ENCODE measurements at regions not wholly inside any gene's neighbourhood (a gene's known extent, or its start where the extent isn't known, plus 50 kb on each side); places are given as distances from the start of the nearest gene placed in this dataset.
A peak's percentile ranks its signal among the peaks of the same experiment; 100 is the strongest.

DNA sequence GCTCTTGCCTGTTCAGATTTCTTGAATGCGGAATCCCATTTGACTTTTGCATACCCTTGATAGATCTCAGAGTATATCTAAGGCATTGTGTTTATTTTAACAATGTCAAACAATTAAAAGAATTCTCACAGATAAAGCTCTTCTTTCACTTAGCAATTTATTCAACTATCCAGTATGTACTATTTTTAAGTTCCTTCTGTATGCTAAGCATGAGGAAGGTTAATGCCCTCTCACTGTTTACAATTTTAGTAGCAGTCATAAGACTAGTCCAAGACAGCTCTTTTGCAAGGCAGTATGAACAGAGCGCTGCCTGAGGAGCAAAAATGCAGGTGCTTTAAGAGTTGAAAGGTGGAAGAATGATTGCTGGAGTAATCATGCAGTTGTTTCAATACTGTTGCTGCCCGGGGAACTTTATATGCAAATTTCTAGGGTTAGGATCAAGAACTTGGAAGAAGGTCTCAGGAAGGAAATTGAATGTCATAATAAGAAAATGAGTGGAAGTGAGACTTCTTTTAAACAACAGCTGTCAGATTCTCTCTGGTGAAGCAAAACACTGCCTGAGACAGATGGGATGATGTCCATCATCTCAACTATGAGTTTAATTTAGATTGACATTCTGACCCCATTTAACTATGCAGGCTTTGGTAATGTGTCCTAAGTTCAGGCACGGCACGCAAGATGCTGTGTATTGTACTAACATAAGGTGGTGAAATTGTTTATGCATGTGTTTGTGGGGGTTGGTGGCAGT lies 1303.5 kb upstream of the CITED2 start:
- Histone ChIP-seq H3K27me3 (replicated peaks in 1 of 2; ENCODE audit: control insufficient read depth in 2 of 2, extremely low read depth in 1 of 2, insufficient read depth in 2 of 2, low read length in 1 of 2) (no peaks in the 10 kb centered on the region), H3K9me3 (no peaks in the 10 kb centered on the region), H3K4me1 (ENCODE audit: control insufficient read depth in 1 of 2, extremely low read depth in 1 of 2, insufficient read depth in 2 of 2, low read length in 2 of 2) (no peaks in the 10 kb centered on the region), H3K27ac (ENCODE audit: low read length) (no peak overlapping the region), H3K36me3 (ENCODE audit: control insufficient read depth in 2 of 2, extremely low read depth in 1 of 2, insufficient read depth in 1 of 2, low read length in 1 of 2) (no peaks in the 10 kb centered on the region), H3K4me3 (ENCODE audit: control insufficient read depth in 1 of 2, extremely low read depth in 1 of 2, low read length in 1 of 2) (no peak overlapping the region)
- H3K36me3 Mint-ChIP-seq = no peaks in the 10 kb centered on the region
- ATAC-seq (replicated peaks in 1 of 4) (no peak), DNase-seq (no peak)
- WGBS (ENCODE audit: insufficient coverage) = 80% methylated on average over 2 of the region's 5 CpGs
- no peaks in the 10 kb centered on the region for H3K4me1 Mint-ChIP-seq
- ChIA-PET CTCF (interaction anchor here in 1 of 2 donors (0.5 kb wide), 1 partner anchor 352 kb away, joined by 3 read pairs; no protein-coding TSS in a partner anchor), POLR2A (no interaction called here)
- H3K9me3 Mint-ChIP-seq = peaks cover 0 to 3% (median 0%) of the 10 kb centered on the region in 3 donors
- no peak overlapping the region for H3K4me3 Mint-ChIP-seq
- peaks cover 0 to 5% of the 10 kb centered on the region in 2 donors for H3K27me3 Mint-ChIP-seq
- H3K27ac Mint-ChIP-seq = no peak overlapping the region

DNA sequence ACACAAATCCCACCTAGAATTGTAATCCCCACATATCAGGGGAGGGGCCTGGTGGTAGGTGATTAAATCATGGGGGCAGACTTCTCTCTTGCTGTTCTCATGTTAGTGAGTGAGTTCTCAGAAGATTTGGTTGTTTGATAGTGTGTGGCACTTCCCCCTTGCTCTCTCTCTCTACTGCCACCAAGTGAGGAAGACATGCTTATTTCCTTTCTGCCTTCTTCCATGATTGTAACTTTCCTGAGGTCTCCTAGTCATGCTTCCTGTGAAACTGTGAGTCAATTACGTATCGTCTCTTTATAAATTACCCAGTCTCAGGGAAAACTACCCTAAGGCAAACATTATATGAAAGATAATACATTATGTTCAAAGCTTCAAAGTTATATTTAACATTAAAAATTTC lies 1297.5 kb upstream of the CITED2 start:
- ATAC-seq (replicated peaks in 1 of 4) (no peak), DNase-seq (peak in 1 of 35 experiments; percentile 3)
- Mint-ChIP-seq H3K9me3 (no peaks in the 10 kb centered on the region), H3K4me1 (no peaks in the 10 kb centered on the region), H3K4me3 (no peak overlapping the region), H3K27ac (no peak overlapping the region), H3K36me3 (no peaks in the 10 kb centered on the region), H3K27me3 (no peaks in the 10 kb centered on the region)
- H3K36me3 ChIP-seq (ENCODE audit: control insufficient read depth in 2 of 2, extremely low read depth in 1 of 2, insufficient read depth in 1 of 2, low read length in 1 of 2) = no peaks in the 10 kb centered on the region
- no peaks in the 10 kb centered on the region for H3K9me3 ChIP-seq
- no peaks in the 10 kb centered on the region for H3K27me3 ChIP-seq (replicated peaks in 1 of 2; ENCODE audit: control insufficient read depth in 2 of 2, extremely low read depth in 1 of 2, insufficient read depth in 2 of 2, low read length in 1 of 2)
- no peaks in the 10 kb centered on the region for H3K4me1 ChIP-seq (ENCODE audit: control insufficient read depth in 1 of 2, extremely low read depth in 1 of 2, insufficient read depth in 2 of 2, low read length in 2 of 2)
- no peak overlapping the region for H3K27ac ChIP-seq (ENCODE audit: low read length)
- H3K4me3 ChIP-seq (ENCODE audit: control insufficient read depth in 1 of 2, extremely low read depth in 1 of 2, low read length in 1 of 2) = no peak overlapping the region
- WGBS (ENCODE audit: insufficient coverage) = no CpG with 5 or more reads among the region's 2 CpGs
- POLR2A ChIA-PET = no interaction called here
- CTCF ChIA-PET = no interaction called here

DNA sequence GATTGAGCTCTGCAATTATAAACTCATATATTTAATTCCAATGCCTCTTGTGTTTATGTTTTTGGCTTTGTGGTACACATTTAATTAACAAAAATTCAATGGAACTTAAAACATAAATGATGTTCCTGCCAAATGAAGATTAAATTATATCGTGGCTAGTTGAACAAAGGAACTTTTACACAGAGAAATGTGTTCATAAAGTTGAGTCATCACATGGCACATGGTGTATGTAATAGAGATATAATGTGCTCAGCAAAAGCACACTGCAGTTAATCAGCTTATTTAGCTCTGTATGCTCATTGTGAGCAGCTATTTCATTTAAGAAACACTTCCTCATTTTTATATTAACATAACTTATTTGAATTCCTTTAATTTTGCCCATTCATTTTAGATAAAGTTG lies 1295.6 kb upstream of the CITED2 start:
- H3K36me3 Mint-ChIP-seq = no peaks in the 10 kb centered on the region
- no peak for DNase-seq
- Histone ChIP-seq H3K4me3 (ENCODE audit: control insufficient read depth in 1 of 2, extremely low read depth in 1 of 2, low read length in 1 of 2) (no peak overlapping the region), H3K4me1 (ENCODE audit: control insufficient read depth in 1 of 2, extremely low read depth in 1 of 2, insufficient read depth in 2 of 2, low read length in 2 of 2) (no peaks in the 10 kb centered on the region), H3K27me3 (replicated peaks in 1 of 2; ENCODE audit: control insufficient read depth in 2 of 2, extremely low read depth in 1 of 2, insufficient read depth in 2 of 2, low read length in 1 of 2) (no peaks in the 10 kb centered on the region), H3K36me3 (ENCODE audit: control insufficient read depth in 2 of 2, extremely low read depth in 1 of 2, insufficient read depth in 1 of 2, low read length in 1 of 2) (no peaks in the 10 kb centered on the region), H3K9me3 (no peaks in the 10 kb centered on the region), H3K27ac (ENCODE audit: low read length) (no peak overlapping the region)
- ATAC-seq (replicated peaks in 1 of 4) = no peak
- H3K9me3 Mint-ChIP-seq = no peaks in the 10 kb centered on the region
- no peaks in the 10 kb centered on the region for H3K27me3 Mint-ChIP-seq
- no peak overlapping the region for H3K4me3 Mint-ChIP-seq
- H3K4me1 Mint-ChIP-seq = no peaks in the 10 kb centered on the region
- POLR2A ChIA-PET = no interaction called here
- CTCF ChIA-PET = no interaction called here
- no CpG with 5 or more reads among the region's 1 CpG for WGBS (ENCODE audit: insufficient coverage)
- no peak overlapping the region for H3K27ac Mint-ChIP-seq

DNA sequence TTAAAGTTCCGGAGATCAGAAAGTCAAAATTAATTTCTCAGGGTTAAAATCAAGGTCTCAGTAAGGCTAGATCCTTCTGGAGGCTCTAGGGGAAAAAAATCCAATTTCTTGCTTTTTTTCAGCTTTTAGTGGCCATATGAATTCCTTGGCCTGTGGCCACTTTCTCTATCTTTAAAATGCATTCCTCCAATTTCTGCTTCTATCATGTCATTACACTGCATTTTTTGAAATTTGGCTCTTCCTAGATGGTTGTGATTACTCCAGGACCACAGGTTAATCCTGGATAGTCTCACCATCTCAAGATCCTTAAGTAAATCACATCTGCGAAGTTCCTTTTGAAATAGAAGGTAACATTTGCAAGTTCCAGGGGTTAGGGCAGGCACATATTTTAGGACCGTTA lies 1294.9 kb upstream of the CITED2 start:
- Histone ChIP-seq H3K27me3 (replicated peaks in 1 of 2; ENCODE audit: control insufficient read depth in 2 of 2, extremely low read depth in 1 of 2, insufficient read depth in 2 of 2, low read length in 1 of 2) (no peaks in the 10 kb centered on the region), H3K27ac (ENCODE audit: low read length) (no peak overlapping the region), H3K4me3 (ENCODE audit: control insufficient read depth in 1 of 2, extremely low read depth in 1 of 2, low read length in 1 of 2) (no peak overlapping the region), H3K36me3 (ENCODE audit: control insufficient read depth in 2 of 2, extremely low read depth in 1 of 2, insufficient read depth in 1 of 2, low read length in 1 of 2) (no peaks in the 10 kb centered on the region), H3K4me1 (ENCODE audit: control insufficient read depth in 1 of 2, extremely low read depth in 1 of 2, insufficient read depth in 2 of 2, low read length in 2 of 2) (no peaks in the 10 kb centered on the region), H3K9me3 (no peaks in the 10 kb centered on the region)
- no peaks in the 10 kb centered on the region for H3K4me1 Mint-ChIP-seq
- ChIA-PET CTCF (no interaction called here), POLR2A (no interaction called here)
- ATAC-seq (replicated peaks in 1 of 4) = no peak
- no CpG with 5 or more reads among the region's 3 CpGs for WGBS (ENCODE audit: insufficient coverage)
- H3K27ac Mint-ChIP-seq = no peak overlapping the region
- H3K27me3 Mint-ChIP-seq = no peaks in the 10 kb centered on the region
- no peak for DNase-seq
- no peaks in the 10 kb centered on the region for H3K36me3 Mint-ChIP-seq
- no peak overlapping the region for H3K4me3 Mint-ChIP-seq
- H3K9me3 Mint-ChIP-seq = no peaks in the 10 kb centered on the region

DNA sequence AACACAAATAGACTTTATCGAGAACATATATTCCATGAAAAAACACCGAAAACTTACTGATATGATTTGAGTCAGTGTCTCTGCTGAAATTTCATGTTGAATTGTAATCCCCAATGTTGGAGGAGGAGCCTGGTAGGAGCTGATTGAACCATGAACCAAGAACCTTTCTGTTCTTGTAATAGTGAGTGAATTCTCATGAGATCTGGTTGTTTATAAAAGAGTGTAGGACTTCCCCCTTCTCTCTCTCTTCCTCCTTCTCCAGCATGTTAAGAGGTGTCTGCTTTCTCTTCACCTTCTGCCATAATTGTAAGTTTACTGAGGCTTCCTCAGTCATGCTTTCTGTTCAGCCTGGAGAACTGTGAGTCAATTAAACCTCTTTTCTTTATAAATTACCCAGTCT lies 1289.3 kb upstream of the CITED2 start:
- no peaks in the 10 kb centered on the region for H3K4me1 ChIP-seq (ENCODE audit: control insufficient read depth in 1 of 2, extremely low read depth in 1 of 2, insufficient read depth in 2 of 2, low read length in 2 of 2)
- H3K4me3 Mint-ChIP-seq = no peak overlapping the region
- H3K27ac Mint-ChIP-seq = no peak overlapping the region
- WGBS (ENCODE audit: insufficient coverage) = no CpG with 5 or more reads among the region's 2 CpGs
- ChIA-PET POLR2A (no interaction called here), CTCF (no interaction called here)
- no peak for DNase-seq
- no peaks in the 10 kb centered on the region for H3K27me3 Mint-ChIP-seq
- no peaks in the 10 kb centered on the region for H3K36me3 Mint-ChIP-seq
- H3K4me1 Mint-ChIP-seq = no peaks in the 10 kb centered on the region
- no peaks in the 10 kb centered on the region for H3K36me3 ChIP-seq (ENCODE audit: control insufficient read depth in 2 of 2, extremely low read depth in 1 of 2, insufficient read depth in 1 of 2, low read length in 1 of 2)
- no peaks in the 10 kb centered on the region for H3K27me3 ChIP-seq (replicated peaks in 1 of 2; ENCODE audit: control insufficient read depth in 2 of 2, extremely low read depth in 1 of 2, insufficient read depth in 2 of 2, low read length in 1 of 2)
- no peaks in the 10 kb centered on the region for H3K9me3 ChIP-seq
- no peak for ATAC-seq (replicated peaks in 1 of 4)
- H3K9me3 Mint-ChIP-seq = no peaks in the 10 kb centered on the region
- H3K4me3 ChIP-seq (ENCODE audit: control insufficient read depth in 1 of 2, extremely low read depth in 1 of 2, low read length in 1 of 2) = no peak overlapping the region
- no peak overlapping the region for H3K27ac ChIP-seq (ENCODE audit: low read length)

DNA sequence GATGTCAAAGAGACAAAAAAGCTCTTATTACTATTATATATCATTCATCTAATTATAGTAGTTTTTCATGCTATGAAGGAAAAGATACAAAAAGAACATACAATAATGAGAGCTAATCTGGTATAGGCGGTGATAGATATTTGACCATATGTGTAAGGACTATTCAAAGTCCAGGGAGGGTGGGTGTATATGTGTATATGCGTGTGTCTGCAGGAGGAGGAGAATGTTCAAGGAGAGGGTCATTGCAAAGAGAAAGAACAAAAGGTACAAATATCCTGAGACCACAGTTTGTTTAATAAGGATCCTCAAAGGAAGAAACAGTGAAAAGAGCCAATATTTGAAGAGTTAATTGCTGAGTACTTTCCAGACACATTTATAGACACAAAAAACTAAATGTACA lies 1288.6 kb upstream of the CITED2 start:
- Mint-ChIP-seq H3K4me3 (no peak overlapping the region), H3K4me1 (no peaks in the 10 kb centered on the region), H3K36me3 (no peaks in the 10 kb centered on the region), H3K27ac (no peak overlapping the region), H3K27me3 (no peaks in the 10 kb centered on the region), H3K9me3 (no peaks in the 10 kb centered on the region)
- Histone ChIP-seq H3K4me1 (ENCODE audit: control insufficient read depth in 1 of 2, extremely low read depth in 1 of 2, insufficient read depth in 2 of 2, low read length in 2 of 2) (no peaks in the 10 kb centered on the region), H3K27me3 (replicated peaks in 1 of 2; ENCODE audit: control insufficient read depth in 2 of 2, extremely low read depth in 1 of 2, insufficient read depth in 2 of 2, low read length in 1 of 2) (no peaks in the 10 kb centered on the region), H3K27ac (ENCODE audit: low read length) (no peak overlapping the region), H3K4me3 (ENCODE audit: control insufficient read depth in 1 of 2, extremely low read depth in 1 of 2, low read length in 1 of 2) (no peak overlapping the region), H3K36me3 (ENCODE audit: control insufficient read depth in 2 of 2, extremely low read depth in 1 of 2, insufficient read depth in 1 of 2, low read length in 1 of 2) (no peaks in the 10 kb centered on the region), H3K9me3 (no peaks in the 10 kb centered on the region)
- no peak for DNase-seq
- WGBS (ENCODE audit: insufficient coverage) = no CpG with 5 or more reads among the region's 2 CpGs
- CTCF ChIA-PET = no interaction called here
- ATAC-seq (replicated peaks in 1 of 4) = no peak
- POLR2A ChIA-PET = no interaction called here

DNA sequence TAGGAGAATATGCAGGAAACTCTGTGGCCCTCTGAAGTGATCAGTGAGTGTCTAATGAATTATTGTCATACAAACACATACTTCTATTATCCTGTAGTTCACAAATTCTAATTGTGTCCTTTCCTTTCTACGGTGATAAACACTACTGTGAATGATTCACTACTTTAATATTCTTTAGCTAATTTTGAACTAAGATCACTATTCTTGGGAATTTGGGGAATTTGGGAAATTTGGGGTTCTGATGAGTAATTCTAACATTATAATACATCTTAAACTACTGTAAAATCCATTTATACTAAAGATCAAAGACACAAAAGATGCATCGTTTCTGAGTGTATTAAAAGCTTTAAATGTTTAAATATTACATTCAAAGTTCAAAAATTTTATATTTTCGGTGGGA lies 1287.2 kb upstream of the CITED2 start:
- DNase-seq = no peak
- H3K4me1 ChIP-seq (ENCODE audit: control insufficient read depth in 1 of 2, extremely low read depth in 1 of 2, insufficient read depth in 2 of 2, low read length in 2 of 2) = no peaks in the 10 kb centered on the region
- Mint-ChIP-seq H3K27me3 (no peaks in the 10 kb centered on the region), H3K9me3 (no peaks in the 10 kb centered on the region), H3K4me3 (no peak overlapping the region), H3K4me1 (no peaks in the 10 kb centered on the region), H3K36me3 (no peaks in the 10 kb centered on the region), H3K27ac (no peak overlapping the region)
- H3K9me3 ChIP-seq = no peaks in the 10 kb centered on the region
- POLR2A ChIA-PET = no interaction called here
- no peak overlapping the region for H3K27ac ChIP-seq (ENCODE audit: low read length)
- no peaks in the 10 kb centered on the region for H3K27me3 ChIP-seq (replicated peaks in 1 of 2; ENCODE audit: control insufficient read depth in 2 of 2, extremely low read depth in 1 of 2, insufficient read depth in 2 of 2, low read length in 1 of 2)
- no peaks in the 10 kb centered on the region for H3K36me3 ChIP-seq (ENCODE audit: control insufficient read depth in 2 of 2, extremely low read depth in 1 of 2, insufficient read depth in 1 of 2, low read length in 1 of 2)
- H3K4me3 ChIP-seq (ENCODE audit: control insufficient read depth in 1 of 2, extremely low read depth in 1 of 2, low read length in 1 of 2) = no peak overlapping the region
- ATAC-seq (replicated peaks in 1 of 4) = no peak
- WGBS (ENCODE audit: insufficient coverage) = no CpG with 5 or more reads among the region's 3 CpGs
- CTCF ChIA-PET = no interaction called here

Measured in T-cell (primary cell).